ENCODE measurements at regions not wholly inside any gene's neighbourhood (a gene's known extent, or its start where the extent isn't known, plus 50 kb on each side); places are given as distances from the start of the nearest gene placed in this dataset.

DNA sequence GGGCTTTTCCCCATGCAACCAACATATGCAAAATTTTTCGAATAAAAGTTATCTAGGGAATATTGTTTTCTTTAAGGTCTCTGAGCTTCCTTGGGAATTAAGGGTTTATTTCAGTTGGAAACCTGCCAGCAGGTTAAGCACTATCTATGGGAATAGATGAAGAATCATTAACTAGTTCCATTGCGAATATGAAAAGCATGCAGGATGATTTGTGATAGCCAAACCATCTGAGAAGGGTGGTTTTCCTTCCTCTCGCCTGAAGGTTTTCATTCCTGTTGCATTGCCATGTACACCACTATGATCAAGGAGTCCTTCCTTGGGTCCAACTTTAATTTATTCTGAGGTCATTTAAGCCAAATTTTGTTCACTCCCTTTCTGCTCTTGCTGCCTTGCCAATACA lies 184.9 kb downstream of the NR2F2 start:
- in situ Hi-C loops (cut with MboI; ENCODE audit: low sequenced_read_pairs in 4 of 4) = no loop called here
- Histone ChIP-seq H3K4me3 (no peak overlapping the region), H3K27me3 (no peaks in the 10 kb centered on the region), H3K27ac (no peak overlapping the region), H3K9me3 (no peaks in the 10 kb centered on the region), H3K36me3 (no peaks in the 10 kb centered on the region), H3K4me1 (no peaks in the 10 kb centered on the region)
- no peak for DNase-seq
- TF ChIP-seq POLR2A (IDR thresholded peaks at IDR 0.05) (no peak), CTCF (IDR thresholded peaks at IDR 0.05 in 4 of 5, conservative IDR thresholded peaks at IDR 0.05 in 1 of 5) (no peak)
- ATAC-seq = no peak
- intact Hi-C loops (cut with DNase I; ENCODE audit: low total_unique reads) = no loop called here

DNA sequence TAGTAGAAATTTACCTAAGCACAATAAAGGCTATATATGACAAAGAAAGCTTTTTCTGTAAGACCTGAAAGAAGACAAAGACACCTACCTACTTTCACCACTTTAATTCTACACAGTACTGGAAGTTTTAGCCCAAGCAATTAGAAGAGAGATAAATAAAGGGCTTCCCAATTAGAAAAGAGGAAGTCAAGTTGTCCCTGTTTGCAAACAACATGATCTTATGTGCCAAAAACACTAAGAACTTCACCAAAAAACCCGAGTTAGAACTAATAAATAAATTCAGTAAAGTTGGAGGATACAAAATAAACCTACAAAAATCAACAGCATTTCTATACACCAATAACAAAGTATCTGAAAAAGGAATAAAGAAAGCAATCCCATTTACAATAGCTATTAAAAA lies 190.9 kb downstream of the NR2F2 start:
- intact Hi-C loops (cut with DNase I; ENCODE audit: low total_unique reads) = no loop called here
- no peaks in the 10 kb centered on the region for H3K4me1 ChIP-seq
- no peak for TF ChIP-seq CTCF (IDR thresholded peaks at IDR 0.05 in 4 of 5, conservative IDR thresholded peaks at IDR 0.05 in 1 of 5)
- no peak for TF ChIP-seq POLR2A (IDR thresholded peaks at IDR 0.05)
- ATAC-seq (no peak), DNase-seq (no peak)
- H3K27ac ChIP-seq = no peak overlapping the region
- H3K36me3 ChIP-seq = no peaks in the 10 kb centered on the region
- no peak overlapping the region for H3K4me3 ChIP-seq
- no peaks in the 10 kb centered on the region for H3K27me3 ChIP-seq
- no peaks in the 10 kb centered on the region for H3K9me3 ChIP-seq
- in situ Hi-C loops (cut with MboI; ENCODE audit: low sequenced_read_pairs in 4 of 4) = no loop called here

DNA sequence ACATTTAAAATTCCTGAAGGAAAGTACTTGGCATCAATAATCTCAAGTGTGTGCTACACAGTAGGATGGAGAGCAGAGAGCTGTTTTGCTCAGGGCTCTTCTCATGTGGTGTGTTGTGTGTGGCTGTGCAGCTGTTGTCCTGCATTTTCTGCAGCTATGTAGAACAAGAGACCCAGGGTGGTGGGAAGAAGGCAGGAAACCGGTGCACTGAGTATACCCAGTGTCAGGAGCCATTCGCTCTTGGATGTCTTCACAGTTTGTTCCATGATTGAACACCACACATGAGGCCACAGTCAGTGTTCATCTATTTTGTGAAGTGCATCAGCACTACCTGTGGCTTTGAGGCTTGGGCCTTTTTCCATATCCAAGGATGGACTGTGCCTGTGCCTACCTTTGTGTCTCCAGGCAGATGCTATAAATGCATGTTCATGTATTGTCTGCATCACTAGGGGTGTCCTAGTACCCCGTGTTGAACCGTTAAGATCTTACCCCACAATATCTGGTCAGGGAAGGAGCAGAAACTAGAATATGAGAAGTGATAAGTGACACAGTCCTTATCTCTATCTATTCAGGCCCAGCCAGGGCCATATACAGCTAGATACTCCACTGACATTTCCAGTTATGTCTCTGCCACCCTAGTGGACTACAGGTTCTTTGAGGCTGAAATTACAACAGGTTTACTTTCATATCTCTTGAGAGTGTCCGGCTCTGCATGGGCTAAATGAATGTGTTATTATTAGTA lies 194.3 kb downstream of the NR2F2 start:
- intact Hi-C loops (cut with DNase I; ENCODE audit: low total_unique reads) = no loop called here
- in situ Hi-C loops (cut with MboI; ENCODE audit: low sequenced_read_pairs in 4 of 4) = no loop called here

GRCh38 chr15:96535148-96535547 lies 204.6 kb downstream of the NR2F2 start:
- TF ChIP-seq CTCF (IDR thresholded peaks at IDR 0.05 in 4 of 5, conservative IDR thresholded peaks at IDR 0.05 in 1 of 5) (no peak), POLR2A (IDR thresholded peaks at IDR 0.05) (no peak)
- H3K4me3 ChIP-seq = no peak overlapping the region
- intact Hi-C loops (cut with DNase I; ENCODE audit: low total_unique reads) = no loop called here
- no peaks in the 10 kb centered on the region for H3K27me3 ChIP-seq
- no peak overlapping the region for H3K27ac ChIP-seq
- DNase-seq (no peak), ATAC-seq (no peak)
- no peaks in the 10 kb centered on the region for H3K9me3 ChIP-seq
- H3K36me3 ChIP-seq = no peaks in the 10 kb centered on the region
- no peaks in the 10 kb centered on the region for H3K4me1 ChIP-seq
- in situ Hi-C loops (cut with MboI; ENCODE audit: low sequenced_read_pairs in 4 of 4) = no loop called here

More for the DNA sequence above, 194.3 kb downstream of the NR2F2 start:
- Histone ChIP-seq H3K27ac (no peak overlapping the region), H3K36me3 (no peaks in the 10 kb centered on the region), H3K4me1 (no peaks in the 10 kb centered on the region), H3K4me3 (no peak overlapping the region), H3K9me3 (no peaks in the 10 kb centered on the region), H3K27me3 (no peaks in the 10 kb centered on the region)
- TF ChIP-seq CTCF (IDR thresholded peaks at IDR 0.05 in 4 of 5, conservative IDR thresholded peaks at IDR 0.05 in 1 of 5) (no peak), POLR2A (IDR thresholded peaks at IDR 0.05) (no peak)
- ATAC-seq (no peak), DNase-seq (no peak)

DNA sequence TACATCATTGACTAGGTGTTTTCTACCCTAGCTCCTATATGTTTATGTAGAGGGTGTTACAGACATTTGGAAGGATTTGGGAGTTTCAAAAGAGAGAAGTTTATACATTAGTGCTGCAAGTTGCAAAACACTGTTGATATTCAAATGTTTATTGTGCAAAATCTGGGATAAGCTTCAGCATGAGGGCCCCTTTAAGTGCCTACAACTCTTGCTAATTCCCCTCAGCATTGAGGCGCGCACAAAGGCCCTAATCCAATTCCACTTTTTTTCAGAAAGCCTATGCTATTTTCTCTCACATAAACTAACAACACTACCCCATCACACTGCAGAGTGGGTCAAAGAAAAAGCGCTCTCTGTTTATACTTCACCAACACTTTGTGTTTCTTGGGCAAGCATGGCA lies 208.0 kb downstream of the NR2F2 start:
- in situ Hi-C loops (cut with MboI; ENCODE audit: low sequenced_read_pairs in 4 of 4) = no loop called here
- no peaks in the 10 kb centered on the region for H3K36me3 ChIP-seq
- no peaks in the 10 kb centered on the region for H3K9me3 ChIP-seq
- H3K27ac ChIP-seq = no peak overlapping the region
- TF ChIP-seq CTCF (IDR thresholded peaks at IDR 0.05 in 4 of 5, conservative IDR thresholded peaks at IDR 0.05 in 1 of 5) = no peak
- TF ChIP-seq POLR2A (IDR thresholded peaks at IDR 0.05) = no peak
- no peaks in the 10 kb centered on the region for H3K4me1 ChIP-seq
- no peaks in the 10 kb centered on the region for H3K27me3 ChIP-seq
- H3K4me3 ChIP-seq = no peak overlapping the region
- no peak for ATAC-seq
- DNase-seq = no peak
- intact Hi-C loops (cut with DNase I; ENCODE audit: low total_unique reads) = no loop called here

Data from gastrocnemius medialis (tissue), 4 donors.